Limb (tissue), 2 donors: ENCODE measurements at regions not wholly inside any gene's neighbourhood (a gene's known extent, or its start where the extent isn't known, plus 50 kb on each side); places are given as distances from the start of the nearest gene placed in this dataset.

Experiments used
- DNase-seq, 2 donors: peaks; one replicate each; pipeline ENCODE4 v3.0.0-alpha.2; 2016; ENCODE audit errors: extremely low spot score in 2 of 2

DNA sequence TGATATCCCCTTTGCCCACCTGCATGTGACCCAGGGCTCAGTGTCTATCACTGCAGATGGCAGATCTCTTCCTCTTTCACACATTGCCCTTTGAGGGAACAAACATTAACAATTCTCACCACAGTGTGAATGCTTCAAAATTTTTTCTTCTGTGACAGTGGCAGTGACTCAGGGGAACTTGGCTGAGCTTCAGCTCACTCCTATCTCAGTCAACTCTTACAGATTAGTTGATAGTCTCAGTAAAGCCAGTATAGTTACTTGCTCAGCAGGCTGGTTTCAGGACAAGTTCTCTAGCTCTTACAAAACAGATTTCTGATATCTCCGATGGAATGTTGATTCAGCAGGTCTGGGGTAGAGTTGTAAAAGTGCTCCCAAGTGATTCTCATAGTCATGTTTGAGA, 166.9 kb downstream of the DLEU7 start:
- DNase-seq = no peak

GRCh38 chr13:50677258-50677657, 166.2 kb downstream of the DLEU7 start:
- DNase-seq = no peak

- DNase-seq = no peak
These were observed 165.6 kb downstream of the DLEU7 start for GRCh38 chr13:50677687-50678463.

DNA sequence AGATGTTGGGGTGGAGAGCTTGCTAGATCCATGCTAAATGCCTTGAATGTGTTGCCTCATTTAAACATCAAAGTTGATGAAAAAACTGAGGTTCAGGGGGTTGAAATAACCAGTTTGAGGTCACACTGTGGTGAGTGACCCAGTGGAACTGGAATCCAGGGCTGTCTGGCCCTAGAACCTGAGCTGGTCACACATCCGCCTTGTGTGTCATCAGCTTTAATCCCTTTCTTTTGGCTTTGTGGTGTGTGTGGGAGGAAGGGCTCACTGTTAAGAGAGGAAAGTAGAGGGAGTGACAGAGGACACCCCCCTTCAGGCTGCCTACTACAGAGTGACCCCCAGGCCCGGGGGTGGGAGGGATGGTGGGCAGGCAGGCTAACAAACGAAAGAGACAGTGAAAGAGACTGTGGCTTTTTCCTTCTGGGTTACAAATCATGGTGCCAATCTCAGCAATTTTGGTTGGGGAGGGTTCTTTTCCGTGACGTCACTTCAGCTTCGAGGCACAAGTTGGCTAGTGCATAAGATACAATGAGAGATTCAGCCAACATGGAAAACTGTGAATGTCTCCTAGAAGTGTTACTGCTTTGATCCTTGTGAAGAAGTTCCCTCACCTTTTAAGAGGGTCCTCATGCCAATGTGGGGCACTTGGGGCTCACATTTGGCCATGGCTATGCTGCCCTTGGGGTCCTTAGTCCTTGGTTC, 164.9 kb downstream of the DLEU7 start:
- no peak for DNase-seq

DNA sequence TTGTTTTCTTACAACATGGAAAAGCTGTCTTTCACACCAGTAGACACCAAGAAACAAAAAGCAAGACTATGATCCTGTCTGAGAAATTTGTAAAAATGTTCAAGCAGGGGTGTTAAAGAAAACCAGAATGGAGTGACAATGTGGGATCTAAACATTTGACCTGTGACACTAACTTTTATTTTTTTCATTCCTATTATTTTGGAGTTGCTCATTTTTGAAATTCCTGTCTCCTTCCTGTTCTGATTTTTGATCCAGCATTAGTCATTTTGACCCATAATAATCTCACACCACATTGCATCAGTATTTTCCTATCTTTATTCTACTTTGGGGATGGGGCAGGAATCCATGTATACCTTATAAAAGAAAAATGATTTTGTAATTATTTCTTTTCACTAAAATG, 164.2 kb downstream of the DLEU7 start:
- DNase-seq = no peak

DNA sequence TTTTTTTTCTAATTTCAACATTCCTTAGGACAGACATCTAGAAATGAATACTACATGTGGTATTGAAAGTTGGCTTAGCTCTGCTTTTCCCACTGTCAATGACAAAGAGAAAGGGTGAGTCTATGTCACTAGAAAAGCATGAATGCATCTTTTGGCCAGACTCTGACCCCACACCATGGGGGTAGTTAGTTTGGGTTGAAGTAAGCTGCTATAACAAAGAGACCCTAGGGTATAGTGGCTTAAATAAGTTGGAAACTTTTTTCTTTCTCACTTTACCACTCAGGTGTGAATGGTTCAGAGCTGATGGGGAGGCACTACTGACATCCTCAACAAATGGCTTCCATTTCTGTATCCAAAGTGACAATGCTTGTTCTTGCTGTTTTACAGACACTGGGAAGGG, 161.5 kb downstream of the DLEU7 start:
- no peak for DNase-seq

GRCh38 chr13:50682966-50683365, 160.5 kb downstream of the DLEU7 start:
- DNase-seq = no peak

- no peak for DNase-seq
These were observed 159.1 kb downstream of the DLEU7 start for GRCh38 chr13:50684366-50684765.

GRCh38 chr13:50685491-50685890, 158.0 kb downstream of the DLEU7 start:
- DNase-seq = peak; percentile 75 to 77

DNA sequence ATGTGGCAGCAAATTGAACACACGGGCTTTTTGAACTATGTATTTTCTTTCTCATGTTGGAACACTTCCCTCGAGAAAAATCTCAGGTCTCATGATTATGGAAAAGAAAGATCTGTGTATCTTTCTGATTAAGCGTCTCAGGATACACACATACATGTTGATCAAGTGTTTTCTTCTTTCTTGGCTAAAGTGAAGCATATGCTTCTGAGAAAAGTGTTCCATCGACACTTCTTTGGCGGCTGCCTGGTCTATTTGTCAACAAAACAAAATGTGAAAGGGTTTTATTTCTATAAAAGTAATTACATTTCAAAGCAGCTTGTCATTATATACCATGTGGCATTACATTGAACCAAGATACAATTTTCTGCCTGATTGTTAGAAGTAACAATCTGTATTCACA, 157.5 kb downstream of the DLEU7 start:
- no peak for DNase-seq

GRCh38 chr13:50686551-50686950, 156.9 kb downstream of the DLEU7 start:
- DNase-seq = no peak

GRCh38 chr13:50687545-50687944, 155.9 kb downstream of the DLEU7 start:
- no peak for DNase-seq

DNA sequence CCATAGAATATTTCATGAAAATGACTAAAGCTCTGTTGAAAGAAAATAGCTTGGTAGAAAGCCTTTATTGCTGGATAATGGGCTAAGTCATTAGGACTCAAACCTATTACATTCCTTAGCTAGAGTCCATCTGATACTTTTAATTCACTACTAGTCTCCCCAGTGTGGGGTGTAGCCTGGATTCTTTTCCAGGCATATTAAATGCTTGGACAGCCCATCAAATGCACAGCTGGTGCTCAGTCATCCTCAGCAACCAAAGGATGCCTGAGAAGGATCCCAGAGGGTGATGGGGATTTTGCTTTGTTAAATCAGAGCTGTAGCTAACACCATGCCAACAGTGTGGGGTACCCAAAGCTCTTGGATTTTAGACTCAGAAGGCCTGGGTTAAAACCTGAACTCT, 153.5 kb downstream of the DLEU7 start:
- no peak for DNase-seq

GRCh38 chr13:50691176-50691680, 152.3 kb downstream of the DLEU7 start:
- no peak for DNase-seq

GRCh38 chr13:50691681-50692263, 151.7 kb downstream of the DLEU7 start:
- no peak for DNase-seq

DNA sequence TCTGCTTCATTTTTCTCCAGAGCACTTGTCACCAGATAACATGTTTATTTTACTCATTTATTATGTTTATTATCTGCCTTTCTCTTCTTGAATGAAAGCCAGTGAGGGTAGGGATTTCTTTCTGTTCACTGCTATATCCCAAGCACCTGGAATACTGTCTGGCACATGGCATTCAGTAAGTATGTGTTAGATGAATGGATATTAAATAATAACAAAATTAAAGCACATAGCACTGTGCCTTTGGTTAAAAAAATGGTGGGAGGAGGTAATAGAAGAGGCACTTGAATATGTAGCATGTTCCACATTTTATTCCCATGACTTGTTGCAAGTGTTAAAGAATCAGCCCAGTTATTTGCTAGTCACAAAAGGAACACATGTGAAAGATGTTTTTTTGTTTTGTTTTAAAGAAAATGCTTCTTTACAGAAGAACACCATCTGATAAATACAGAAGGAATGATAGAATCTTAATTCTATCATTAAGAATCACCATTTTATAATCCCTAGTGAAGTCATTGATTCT, 151.0 kb downstream of the DLEU7 start:
- no peak for DNase-seq

DNA sequence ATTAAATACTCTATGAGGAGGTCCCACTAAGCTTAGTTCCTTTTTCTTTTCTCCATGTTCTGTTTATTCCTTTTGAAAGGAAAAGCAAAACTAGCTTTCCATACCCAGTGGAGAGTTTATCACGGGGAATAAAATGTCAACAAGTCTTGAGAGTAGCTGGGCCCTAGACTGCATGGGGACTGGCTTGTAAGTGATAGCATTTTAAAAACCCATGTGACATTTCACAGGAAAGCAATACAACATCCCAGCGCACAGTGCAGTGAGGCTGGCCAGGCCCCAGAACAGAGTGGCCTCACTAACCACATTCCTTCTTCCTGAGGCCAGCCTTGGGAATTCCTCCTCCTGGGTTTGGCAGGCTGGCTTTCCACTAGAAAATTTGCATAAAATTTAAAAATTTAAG, 149.8 kb downstream of the DLEU7 start:
- DNase-seq = no peak

GRCh38 chr13:50697746-50698539, 145.5 kb downstream of the DLEU7 start:
- DNase-seq = no peak

DNA sequence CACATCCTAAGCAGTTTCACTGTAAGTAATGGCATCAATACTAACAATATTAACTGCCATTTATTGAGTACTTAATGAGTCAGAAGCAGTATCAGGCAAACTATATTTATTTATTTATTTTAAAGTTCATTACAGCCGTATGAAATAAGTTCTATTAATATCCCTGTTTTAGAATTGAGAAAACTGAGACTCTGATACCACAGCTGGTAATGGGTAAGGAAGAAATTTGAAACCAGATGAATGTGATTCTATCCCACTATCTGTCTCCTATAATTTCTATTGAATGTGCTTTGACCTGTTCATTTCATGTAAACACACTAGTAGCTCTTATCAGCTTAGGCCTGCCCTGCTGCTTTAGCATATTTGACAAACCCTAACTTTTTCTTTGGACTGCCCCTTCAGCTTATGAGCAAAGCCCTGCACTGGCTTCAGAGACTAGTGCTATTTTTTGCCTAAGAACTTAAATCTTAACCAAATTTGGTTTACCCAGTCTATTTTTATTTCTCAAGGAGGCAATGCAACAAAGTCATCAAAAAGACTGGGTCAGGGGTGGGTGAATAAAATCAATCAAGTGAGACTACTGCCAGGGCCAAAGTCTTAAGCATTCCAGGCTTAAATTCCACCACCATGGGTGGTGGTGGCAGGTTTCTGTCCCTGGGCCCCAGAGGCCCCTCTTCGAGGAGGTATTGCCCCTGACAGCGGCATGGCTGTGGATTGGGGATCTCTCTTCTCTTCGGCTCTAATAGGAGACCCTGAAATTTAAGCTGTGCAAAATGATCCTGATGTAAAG, 143.4 kb downstream of the DLEU7 start:
- DNase-seq = no peak

DNA sequence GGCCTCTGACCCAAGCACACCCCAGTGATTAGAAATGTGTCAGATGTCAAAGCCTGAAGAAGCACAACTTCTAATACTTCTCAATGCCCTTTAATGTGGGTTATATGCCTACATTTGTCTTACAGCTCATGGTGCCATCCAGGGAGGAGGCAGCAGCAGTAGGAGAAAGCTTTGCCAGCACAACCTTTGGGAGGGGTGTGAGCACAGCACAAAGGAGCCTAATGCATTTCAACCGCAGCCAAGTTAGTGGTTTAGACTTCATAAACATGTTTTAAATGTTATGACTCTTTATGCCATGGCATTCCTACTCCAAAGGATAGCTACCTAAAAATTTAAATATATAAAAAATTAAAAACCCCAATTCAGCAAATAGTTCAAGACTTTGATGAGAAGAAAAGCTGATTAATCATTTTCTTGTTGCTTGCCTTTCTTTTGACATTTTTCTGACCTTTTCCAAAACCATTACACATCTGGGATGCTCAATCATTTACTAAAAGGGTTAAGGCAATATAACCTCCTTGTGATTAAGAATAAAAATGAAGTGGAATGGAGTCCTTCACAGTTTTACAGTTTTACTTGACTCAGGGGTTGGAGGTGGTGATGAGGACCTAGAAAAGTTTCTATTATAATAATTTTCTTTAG, 142.7 kb downstream of the DLEU7 start:
- no peak for DNase-seq
